ENCODE measurements at regions not wholly inside any gene's neighbourhood (a gene's known extent, or its start where the extent isn't known, plus 50 kb on each side); places are given as distances from the start of the nearest gene placed in this dataset.

DNA sequence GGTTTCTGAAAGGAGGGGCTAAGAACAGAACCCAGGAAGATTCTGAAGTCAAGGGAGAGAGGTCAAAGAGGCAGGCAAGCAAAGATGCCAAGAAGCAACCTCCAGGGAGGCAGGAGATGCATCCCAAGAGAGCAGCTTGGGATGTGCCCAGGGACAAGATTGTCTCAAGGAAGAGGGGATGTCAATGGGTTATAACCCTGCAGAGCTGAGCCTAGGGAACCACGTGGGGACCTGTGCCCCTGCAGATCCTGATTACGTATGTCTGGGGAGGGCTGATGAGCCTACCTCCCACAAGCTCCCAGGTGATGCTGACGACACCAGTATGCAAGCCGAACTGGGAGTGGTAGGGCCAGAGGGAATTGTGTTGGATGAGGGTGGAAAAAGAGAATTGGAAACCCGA is 70.9 kb upstream of the IRS2 start:
- no peaks in the 10 kb centered on the region for H3K4me1 ChIP-seq (replicated peaks in 1 of 2; ENCODE audit: control insufficient read depth in 2 of 2, insufficient read depth in 2 of 2, low read length in 2 of 2)
- H3K9me1 ChIP-seq (ENCODE audit: control insufficient read depth, insufficient read depth, low read length), result no peaks in the 10 kb centered on the region
- no peak overlapping the region for H2AFZ ChIP-seq (ENCODE audit: low read depth, low read length)
- no peaks in the 10 kb centered on the region for H3K36me3 ChIP-seq (ENCODE audit: control insufficient read depth, insufficient read depth, low read length)
- FAIRE-seq (no peak), ATAC-seq (no peak), DNase-seq (ENCODE audit: extremely low read depth in 1 of 4, low spot score in 3 of 4) (no peak)
- no peak overlapping the region for H3K27ac ChIP-seq (ENCODE audit: extremely low read depth, low read depth, low read length)
- BruUV-seq (replicated peaks), result no TSS peak
- in situ Hi-C loops (cut with MboI) (no loop called here), intact Hi-C loops (cut with micrococcal nuclease) (no loop called here)
- no peak overlapping the region for H3K9ac ChIP-seq (ENCODE audit: insufficient read depth in 1 of 2, low read depth in 2 of 2, low read length in 2 of 2)
- no peaks in the 10 kb centered on the region for H3K79me2 ChIP-seq (ENCODE audit: control insufficient read depth, insufficient read depth, low read length)
- WGBS (ENCODE audit: insufficient coverage, low coverage, missing lambda C conversion rate), result 0% methylated on average over 2 of the region's 5 CpGs
- no peaks in the 10 kb centered on the region for H4K20me1 ChIP-seq (replicated peaks; ENCODE audit: control insufficient read depth, insufficient read depth, low read length)
- no peaks in the 10 kb centered on the region for H3K9me3 ChIP-seq (replicated peaks; ENCODE audit: control insufficient read depth, insufficient read depth, low read depth, low read length)
- H3K4me3 ChIP-seq, result no peak overlapping the region
- H3K4me2 ChIP-seq (ENCODE audit: insufficient read depth, low read length), result no peak overlapping the region
- POLR2A ChIA-PET, result no interaction called here
- H3K27me3 ChIP-seq (ENCODE audit: control insufficient read depth in 2 of 2, insufficient read depth in 2 of 2, low read length in 2 of 2), result peaks cover 0 to 13% of the 10 kb centered on the region in 2 experiments; a peak in 3 of 5 replicates
- CTCF ChIA-PET (ENCODE audit: low intra/inter-chr PET ratio), result no interaction called here
- no peak for TF ChIP-seq ZNF408 (CRISPR knock-in tag; IDR thresholded peaks at IDR 0.05; ENCODE audit: low read depth)
- TF ChIP-seq SNRNP70 (optimal IDR thresholded peaks at IDR 0.05; ENCODE audit: low read depth, low read length), result no peak
- no peak for TF ChIP-seq HMG20A (CRISPR knock-in tag; conservative IDR thresholded peaks at IDR 0.05)
- TF ChIP-seq, protein P1, sequence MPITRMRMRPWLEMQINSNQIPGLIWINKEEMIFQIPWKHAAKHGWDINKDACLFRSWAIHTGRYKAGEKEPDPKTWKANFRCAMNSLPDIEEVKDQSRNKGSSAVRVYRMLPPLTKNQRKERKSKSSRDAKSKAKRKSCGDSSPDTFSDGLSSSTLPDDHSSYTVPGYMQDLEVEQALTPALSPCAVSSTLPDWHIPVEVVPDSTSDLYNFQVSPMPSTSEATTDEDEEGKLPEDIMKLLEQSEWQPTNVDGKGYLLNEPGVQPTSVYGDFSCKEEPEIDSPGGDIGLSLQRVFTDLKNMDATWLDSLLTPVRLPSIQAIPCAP (CRISPR knock-in tag; IDR thresholded peaks at IDR 0.05; ENCODE audit: borderline replicate concordance), result no peak
- TF ChIP-seq UBTF (IDR thresholded peaks at IDR 0.05; ENCODE audit: borderline replicate concordance in 1 of 2, low read depth in 2 of 2, low read length in 2 of 2), result no peak
- TF ChIP-seq ZFP36 (IDR thresholded peaks at IDR 0.05; ENCODE audit: low read depth, low read length, partially characterized antibody), result no peak
- no peak for TF ChIP-seq RAD21 (CRISPR knock-in tag; conservative IDR thresholded peaks at IDR 0.05 in 1 of 2, IDR thresholded peaks at IDR 0.05 in 1 of 2)
- no peak for TF ChIP-seq PHB2 (IDR thresholded peaks at IDR 0.05; ENCODE audit: low read depth)
- TF ChIP-seq NFIX (CRISPR knock-in tag; IDR thresholded peaks at IDR 0.05; ENCODE audit: low read depth), result no peak
- TF ChIP-seq, protein P2, sequence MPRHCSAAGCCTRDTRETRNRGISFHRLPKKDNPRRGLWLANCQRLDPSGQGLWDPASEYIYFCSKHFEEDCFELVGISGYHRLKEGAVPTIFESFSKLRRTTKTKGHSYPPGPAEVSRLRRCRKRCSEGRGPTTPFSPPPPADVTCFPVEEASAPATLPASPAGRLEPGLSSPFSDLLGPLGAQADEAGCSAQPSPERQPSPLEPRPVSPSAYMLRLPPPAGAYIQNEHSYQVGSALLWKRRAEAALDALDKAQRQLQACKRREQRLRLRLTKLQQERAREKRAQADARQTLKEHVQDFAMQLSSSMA (CRISPR knock-in tag; IDR thresholded peaks at IDR 0.05), result no peak
- TF ChIP-seq ZNF197 (CRISPR knock-in tag; IDR thresholded peaks at IDR 0.05; ENCODE audit: low read depth), result no peak
- TF ChIP-seq ZNF274 (IDR thresholded peaks at IDR 0.05; ENCODE audit: borderline replicate concordance, low read depth, low read length), result no peak
- no peak for TF ChIP-seq CBX3 (IDR thresholded peaks at IDR 0.05; ENCODE audit: borderline replicate concordance in 1 of 2, low read length in 2 of 2)
- no peak for TF ChIP-seq PHB (CRISPR knock-in tag; IDR thresholded peaks at IDR 0.05)
- TF ChIP-seq ZBTB11 (CRISPR knock-in tag; IDR thresholded peaks at IDR 0.05), result no peak
